Neural cell (in vitro differentiated cells): ENCODE measurements at regions not wholly inside any gene's neighbourhood (a gene's known extent, or its start where the extent isn't known, plus 50 kb on each side); places are given as distances from the start of the nearest gene placed in this dataset.

ENCODE experiments used
- H2AFZ ChIP-seq: fragments of 200-600, 300-800 bp; sonication (generic), shearing (Covaris generic); 2 replicates; pipeline ENCODE4 v1.6.0; 2014; ENCODE audit warnings: low read depth, mild to moderate bottlenecking, antibody characterized with exemption, low read length, moderate library complexity
- H3F3A ChIP-seq: fragments of 200-600 bp; shearing (Covaris generic); 2 replicates; pipeline ENCODE4 v1.6.1; 2016; ENCODE audit warnings: mild to moderate bottlenecking, moderate library complexity, mixed read lengths, antibody characterized with exemption, low read length; ENCODE audit not compliant: insufficient read depth, poor library complexity, severe bottlenecking
- H3K27ac ChIP-seq: fragments of 200-600, 300-800 bp; sonication (generic), shearing (Covaris generic); 2 replicates; pipeline ENCODE4 v1.5.1; 2014; ENCODE audit warnings: mild to moderate bottlenecking, low read length, moderate library complexity
- H3K27me3 ChIP-seq: fragments of 300-800, 200-600 bp; sonication (generic), shearing (Covaris generic); 2 replicates; pipeline ENCODE4 v1.6.0; 2014; ENCODE audit warnings: mild to moderate bottlenecking, low read depth, low read length, moderate library complexity; ENCODE audit not compliant: insufficient read depth
- H3K36me3 ChIP-seq: fragments of 300-800, 200-600 bp; sonication (generic), shearing (Covaris generic); 2 replicates; pipeline ENCODE4 v1.5.1; 2014; ENCODE audit warnings: mild to moderate bottlenecking, antibody characterized with exemption, low read length, moderate library complexity; ENCODE audit not compliant: insufficient read depth
- H3K4me2 ChIP-seq: fragments of 300-800, 200-600 bp; sonication (generic), shearing (Covaris generic); 2 replicates; pipeline ENCODE4 v1.6.0; 2014; ENCODE audit warnings: mild to moderate bottlenecking, low read length
- H3K4me3 ChIP-seq: fragments of 300-800, 200-600 bp; sonication (generic), shearing (Covaris generic); 2 replicates; pipeline ENCODE4 v1.5.1; 2014; ENCODE audit warnings: mild to moderate bottlenecking, low read length, moderate library complexity
- H3K79me2 ChIP-seq: fragments of 200-600 bp; shearing (Covaris generic); replicated peaks from 2 replicates; pipeline ENCODE4 v1.6.0; 2014; ENCODE audit warnings: mild to moderate bottlenecking, low read length, moderate library complexity; ENCODE audit not compliant: insufficient read depth
- H3K9ac ChIP-seq: fragments of 300-800, 200-600 bp; sonication (generic), shearing (Covaris generic); 2 replicates; pipeline ENCODE4 v1.6.1; 2016; ENCODE audit warnings: mild to moderate bottlenecking, low read length, mixed read lengths
- H3K9me2 ChIP-seq: fragments of 200-600 bp; shearing (Covaris generic); 2 replicates; pipeline ENCODE4 v1.6.1; 2016; ENCODE audit warnings: mild to moderate bottlenecking, low read length, mixed read lengths; ENCODE audit not compliant: insufficient read depth
- H3K9me3 ChIP-seq: fragments of 200-600, 300-800 bp; sonication (generic), shearing (Covaris generic); 2 replicates; pipeline ENCODE4 v1.6.1; 2016; ENCODE audit warnings: mild to moderate bottlenecking, mixed run types, low read length, moderate library complexity, mixed read lengths
- H4K20me1 ChIP-seq: fragments of 200-600 bp; shearing (Covaris generic); 2 replicates; pipeline ENCODE4 v1.6.1; 2016; ENCODE audit warnings: mild to moderate bottlenecking, mixed run types; ENCODE audit not compliant: insufficient read depth
- EP300 ChIP-seq: fragments of 450-650 bp; conservative IDR thresholded peaks from 2 replicates; pipeline ENCODE4 v1.6.1; 2014; ENCODE audit warnings: antibody characterized with exemption, mild to moderate bottlenecking, moderate library complexity; ENCODE audit not compliant: poor library complexity, severe bottlenecking
- EZH2 ChIP-seq: fragments of 200-600, 300-800 bp; shearing (Covaris generic), sonication (generic); IDR thresholded peaks from 2 replicates; pipeline ENCODE4 v1.6.1; 2014; ENCODE audit warnings: antibody characterized with exemption, low read length, borderline replicate concordance, mild to moderate bottlenecking; ENCODE audit not compliant: insufficient read depth, poor library complexity, severe bottlenecking
- MXI1 ChIP-seq: fragments of 450-650 bp; conservative IDR thresholded peaks from 2 replicates; pipeline ENCODE4 v1.6.1; 2014; ENCODE audit warnings: antibody characterized with exemption, mild to moderate bottlenecking; ENCODE audit not compliant: poor library complexity, severe bottlenecking
- POLR2AphosphoS5 ChIP-seq: IDR thresholded peaks from 2 replicates; pipeline ENCODE4 v1.6.1; 2012
- RAD21 ChIP-seq: fragments of 450-650 bp; conservative IDR thresholded peaks from 2 replicates; pipeline ENCODE4 v1.6.1; 2014; ENCODE audit warnings: antibody characterized with exemption, mild to moderate bottlenecking, moderate library complexity
- SMC3 ChIP-seq: fragments of 450-650 bp; conservative IDR thresholded peaks from 2 replicates; pipeline ENCODE4 v1.6.1; 2014; ENCODE audit warnings: antibody characterized with exemption, mild to moderate bottlenecking, moderate library complexity; ENCODE audit not compliant: poor library complexity
- TAF1 ChIP-seq: IDR thresholded peaks from 2 replicates; pipeline ENCODE4 v1.6.1; 2012; ENCODE audit warnings: low read depth
- TF ChIP-seq, protein P1 (sequence below): fragments of 450-650 bp; IDR thresholded peaks from 2 replicates; pipeline ENCODE4 v1.5.1; 2014; ENCODE audit warnings: antibody characterized with exemption, mild to moderate bottlenecking, moderate library complexity; ENCODE audit not compliant: poor library complexity, severe bottlenecking
- TF ChIP-seq, protein P2 (sequence below): IDR thresholded peaks from 2 replicates; pipeline ENCODE4 v1.6.1; 2012; ENCODE audit warnings: borderline replicate concordance

DNA sequence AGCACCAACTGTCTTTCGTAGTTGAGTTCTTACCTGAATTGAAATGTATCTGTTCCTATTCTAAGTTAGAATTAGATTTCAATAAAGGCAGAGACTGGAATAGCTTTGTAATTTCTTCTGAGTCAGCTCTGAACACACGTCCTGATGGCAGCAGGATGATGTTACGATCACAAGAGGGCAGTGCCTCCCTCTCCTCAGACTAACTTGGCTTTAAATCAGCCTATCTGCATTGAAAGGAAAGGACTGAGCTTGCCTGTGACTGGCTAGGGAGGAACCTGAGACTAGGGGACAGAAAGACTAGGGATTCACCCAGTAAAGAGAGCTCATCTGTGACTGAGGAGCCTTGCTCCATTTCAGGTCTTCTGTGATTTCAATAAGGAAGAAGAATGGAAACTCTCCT, 323.7 kb upstream of the OR4E1 start:
- no peaks in the 10 kb centered on the region for H3F3A ChIP-seq
- no peaks in the 10 kb centered on the region for H3K79me2 ChIP-seq
- H2AFZ ChIP-seq: no peak overlapping the region
- no peaks in the 10 kb centered on the region for H3K27me3 ChIP-seq
- no peak overlapping the region for H3K9ac ChIP-seq
- H4K20me1 ChIP-seq: no peaks in the 10 kb centered on the region
- H3K27ac ChIP-seq: no peak overlapping the region
- no peaks in the 10 kb centered on the region for H3K9me2 ChIP-seq
- no peaks in the 10 kb centered on the region for H3K36me3 ChIP-seq
- H3K4me3 ChIP-seq: no peak overlapping the region
- no peak overlapping the region for H3K4me2 ChIP-seq
- peak; percentile 39 for TF ChIP-seq RAD21
- TF ChIP-seq EZH2: no peak
- TF ChIP-seq EP300: no peak
- TF ChIP-seq, protein P1, sequence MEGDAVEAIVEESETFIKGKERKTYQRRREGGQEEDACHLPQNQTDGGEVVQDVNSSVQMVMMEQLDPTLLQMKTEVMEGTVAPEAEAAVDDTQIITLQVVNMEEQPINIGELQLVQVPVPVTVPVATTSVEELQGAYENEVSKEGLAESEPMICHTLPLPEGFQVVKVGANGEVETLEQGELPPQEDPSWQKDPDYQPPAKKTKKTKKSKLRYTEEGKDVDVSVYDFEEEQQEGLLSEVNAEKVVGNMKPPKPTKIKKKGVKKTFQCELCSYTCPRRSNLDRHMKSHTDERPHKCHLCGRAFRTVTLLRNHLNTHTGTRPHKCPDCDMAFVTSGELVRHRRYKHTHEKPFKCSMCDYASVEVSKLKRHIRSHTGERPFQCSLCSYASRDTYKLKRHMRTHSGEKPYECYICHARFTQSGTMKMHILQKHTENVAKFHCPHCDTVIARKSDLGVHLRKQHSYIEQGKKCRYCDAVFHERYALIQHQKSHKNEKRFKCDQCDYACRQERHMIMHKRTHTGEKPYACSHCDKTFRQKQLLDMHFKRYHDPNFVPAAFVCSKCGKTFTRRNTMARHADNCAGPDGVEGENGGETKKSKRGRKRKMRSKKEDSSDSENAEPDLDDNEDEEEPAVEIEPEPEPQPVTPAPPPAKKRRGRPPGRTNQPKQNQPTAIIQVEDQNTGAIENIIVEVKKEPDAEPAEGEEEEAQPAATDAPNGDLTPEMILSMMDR: peak; percentile 53
- H3K9me3 ChIP-seq: no peaks in the 10 kb centered on the region

DNA sequence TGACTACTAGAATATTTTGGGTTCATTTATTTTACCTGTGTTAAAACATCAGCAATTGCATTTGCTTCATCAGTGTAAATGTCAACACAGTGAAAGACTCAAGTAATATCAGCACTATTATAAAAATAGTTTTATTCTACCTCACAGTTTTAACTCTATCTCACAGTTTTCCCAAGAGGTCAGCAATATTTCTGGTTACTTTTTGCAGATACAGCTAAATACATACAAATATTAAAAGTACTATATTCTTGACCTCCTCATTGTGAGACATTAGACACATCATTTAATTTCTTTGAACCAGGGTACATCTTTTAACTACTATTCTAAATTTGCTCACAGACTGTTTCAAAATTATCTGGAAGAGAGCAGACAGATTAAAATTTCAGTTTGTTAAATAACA, 321.7 kb upstream of the OR4E1 start:
- Histone ChIP-seq H3K4me3 (no peak overlapping the region), H2AFZ (no peak overlapping the region), H3F3A (no peaks in the 10 kb centered on the region), H3K9me2 (no peaks in the 10 kb centered on the region), H3K36me3 (no peaks in the 10 kb centered on the region), H3K9ac (no peak overlapping the region), H3K4me2 (no peak overlapping the region), H3K79me2 (no peaks in the 10 kb centered on the region), H4K20me1 (no peaks in the 10 kb centered on the region), H3K27me3 (no peaks in the 10 kb centered on the region), H3K27ac (no peak overlapping the region), H3K9me3 (no peaks in the 10 kb centered on the region)
- TF ChIP-seq EZH2 (no peak), RAD21 (no peak), TAF1 (no peak), EP300 (no peak), MXI1 (no peak), POLR2AphosphoS5 (no peak), SMC3 (no peak)
- TF ChIP-seq, protein P2, sequence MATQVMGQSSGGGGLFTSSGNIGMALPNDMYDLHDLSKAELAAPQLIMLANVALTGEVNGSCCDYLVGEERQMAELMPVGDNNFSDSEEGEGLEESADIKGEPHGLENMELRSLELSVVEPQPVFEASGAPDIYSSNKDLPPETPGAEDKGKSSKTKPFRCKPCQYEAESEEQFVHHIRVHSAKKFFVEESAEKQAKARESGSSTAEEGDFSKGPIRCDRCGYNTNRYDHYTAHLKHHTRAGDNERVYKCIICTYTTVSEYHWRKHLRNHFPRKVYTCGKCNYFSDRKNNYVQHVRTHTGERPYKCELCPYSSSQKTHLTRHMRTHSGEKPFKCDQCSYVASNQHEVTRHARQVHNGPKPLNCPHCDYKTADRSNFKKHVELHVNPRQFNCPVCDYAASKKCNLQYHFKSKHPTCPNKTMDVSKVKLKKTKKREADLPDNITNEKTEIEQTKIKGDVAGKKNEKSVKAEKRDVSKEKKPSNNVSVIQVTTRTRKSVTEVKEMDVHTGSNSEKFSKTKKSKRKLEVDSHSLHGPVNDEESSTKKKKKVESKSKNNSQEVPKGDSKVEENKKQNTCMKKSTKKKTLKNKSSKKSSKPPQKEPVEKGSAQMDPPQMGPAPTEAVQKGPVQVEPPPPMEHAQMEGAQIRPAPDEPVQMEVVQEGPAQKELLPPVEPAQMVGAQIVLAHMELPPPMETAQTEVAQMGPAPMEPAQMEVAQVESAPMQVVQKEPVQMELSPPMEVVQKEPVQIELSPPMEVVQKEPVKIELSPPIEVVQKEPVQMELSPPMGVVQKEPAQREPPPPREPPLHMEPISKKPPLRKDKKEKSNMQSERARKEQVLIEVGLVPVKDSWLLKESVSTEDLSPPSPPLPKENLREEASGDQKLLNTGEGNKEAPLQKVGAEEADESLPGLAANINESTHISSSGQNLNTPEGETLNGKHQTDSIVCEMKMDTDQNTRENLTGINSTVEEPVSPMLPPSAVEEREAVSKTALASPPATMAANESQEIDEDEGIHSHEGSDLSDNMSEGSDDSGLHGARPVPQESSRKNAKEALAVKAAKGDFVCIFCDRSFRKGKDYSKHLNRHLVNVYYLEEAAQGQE: no peak
- TF ChIP-seq, protein P1: no peak
